Peyer's patch (tissue), 4 donors: ENCODE measurements at regions not wholly inside any gene's neighbourhood (a gene's known extent, or its start where the extent isn't known, plus 50 kb on each side); places are given as distances from the start of the nearest gene placed in this dataset.

ENCODE experiments used
- POLR2A ChIP-seq, 2 donors: fragments of 450-650 bp; IDR thresholded peaks; one replicate each; pipeline ENCODE4 v1.5.1; 2017; ENCODE audit warnings: antibody characterized with exemption in 2 of 2, mild to moderate bottlenecking in 2 of 2, moderate library complexity in 2 of 2
- TF ChIP-seq, protein P1 (sequence below), 6 experiments: fragments of 450-650 bp in 4 of 6; fragments of 200-600 bp in 2 of 6; sonication (generic) in 1 of 6; IDR thresholded peaks; one replicate each; pipeline ENCODE4 v1.5.1; 2017 to 2019; ENCODE audit warnings: antibody characterized with exemption in 6 of 6, mild to moderate bottlenecking in 3 of 6, moderate library complexity in 1 of 6

GRCh38 chr10:107834706-107835105 is 670.2 kb upstream of the SORCS1 start:
- TF ChIP-seq POLR2A (IDR thresholded peaks at IDR 0.05): no peak
- TF ChIP-seq, protein P1, sequence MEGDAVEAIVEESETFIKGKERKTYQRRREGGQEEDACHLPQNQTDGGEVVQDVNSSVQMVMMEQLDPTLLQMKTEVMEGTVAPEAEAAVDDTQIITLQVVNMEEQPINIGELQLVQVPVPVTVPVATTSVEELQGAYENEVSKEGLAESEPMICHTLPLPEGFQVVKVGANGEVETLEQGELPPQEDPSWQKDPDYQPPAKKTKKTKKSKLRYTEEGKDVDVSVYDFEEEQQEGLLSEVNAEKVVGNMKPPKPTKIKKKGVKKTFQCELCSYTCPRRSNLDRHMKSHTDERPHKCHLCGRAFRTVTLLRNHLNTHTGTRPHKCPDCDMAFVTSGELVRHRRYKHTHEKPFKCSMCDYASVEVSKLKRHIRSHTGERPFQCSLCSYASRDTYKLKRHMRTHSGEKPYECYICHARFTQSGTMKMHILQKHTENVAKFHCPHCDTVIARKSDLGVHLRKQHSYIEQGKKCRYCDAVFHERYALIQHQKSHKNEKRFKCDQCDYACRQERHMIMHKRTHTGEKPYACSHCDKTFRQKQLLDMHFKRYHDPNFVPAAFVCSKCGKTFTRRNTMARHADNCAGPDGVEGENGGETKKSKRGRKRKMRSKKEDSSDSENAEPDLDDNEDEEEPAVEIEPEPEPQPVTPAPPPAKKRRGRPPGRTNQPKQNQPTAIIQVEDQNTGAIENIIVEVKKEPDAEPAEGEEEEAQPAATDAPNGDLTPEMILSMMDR (IDR thresholded peaks at IDR 0.05): no peak
